Trophoblast cell (in vitro differentiated cells and primary cell): ENCODE measurements at regions not wholly inside any gene's neighbourhood (a gene's known extent, or its start where the extent isn't known, plus 50 kb on each side); places are given as distances from the start of the nearest gene placed in this dataset.
"Not testable (repeated sequence)": the region's sequence is repeated elsewhere in the genome, so short reads cannot be mapped to it uniquely, and the experiment has no call there.

Experiments
- DNase-seq, 2 donors: peaks; one replicate each; pipeline ENCODE4 v3.0.0-alpha.2; 2016
- H2AFZ ChIP-seq: 2 replicates; pipeline ENCODE4 v1.6.1; 2013; ENCODE audit warnings: low read length, moderate library complexity, mild to moderate bottlenecking; ENCODE audit not compliant: insufficient read depth, poor library complexity
- H2AK5ac ChIP-seq: 2 replicates; pipeline ENCODE4 v1.6.1; 2013; ENCODE audit warnings: mild to moderate bottlenecking, low read length
- H2BK120ac ChIP-seq: 2 replicates; pipeline ENCODE4 v1.6.1; 2013; ENCODE audit warnings: low read length, mild to moderate bottlenecking, moderate library complexity; ENCODE audit not compliant: insufficient read depth, poor library complexity
- H2BK12ac ChIP-seq: 2 replicates; pipeline ENCODE4 v1.6.1; 2013; ENCODE audit warnings: mild to moderate bottlenecking, low read length, moderate library complexity
- H2BK5ac ChIP-seq: 2 replicates; pipeline ENCODE4 v1.6.1; 2013; ENCODE audit warnings: low read length, low read depth, moderate library complexity, mild to moderate bottlenecking; ENCODE audit not compliant: poor library complexity
- H3K14ac ChIP-seq: 2 replicates; pipeline ENCODE4 v1.6.1; 2013; ENCODE audit warnings: mild to moderate bottlenecking, low read length
- H3K18ac ChIP-seq: 2 replicates; pipeline ENCODE4 v1.6.1; 2013; ENCODE audit warnings: mild to moderate bottlenecking, low read length
- H3K23ac ChIP-seq: 2 replicates; pipeline ENCODE4 v1.6.1; 2013; ENCODE audit warnings: low read length
- H3K27ac ChIP-seq: 2 replicates; pipeline ENCODE4 v1.5.1; 2013; ENCODE audit warnings: low read depth, mild to moderate bottlenecking, inconsistent platforms, low read length, moderate library complexity
- H3K27me3 ChIP-seq: 2 replicates; pipeline ENCODE4 v1.6.1; 2013; ENCODE audit warnings: inconsistent platforms, mild to moderate bottlenecking, low read length, moderate library complexity; ENCODE audit not compliant: insufficient read depth
- H3K36me3 ChIP-seq, 2 experiments: 1 replicate in 1 of 2; 2 replicates in 1 of 2; pipeline ENCODE4 v1.6.1; 2013; ENCODE audit warnings: low read length in 2 of 2, mild to moderate bottlenecking in 2 of 2, moderate library complexity in 1 of 2; ENCODE audit not compliant: insufficient read depth in 2 of 2, control insufficient read depth in 1 of 2
- H3K4ac ChIP-seq: 2 replicates; pipeline ENCODE4 v1.6.1; 2013; ENCODE audit warnings: low read depth, mild to moderate bottlenecking, low read length, moderate library complexity
- H3K4me1 ChIP-seq, 2 experiments: 1 replicate in 1 of 2; 2 replicates in 1 of 2; pipeline ENCODE4 v1.6.1; 2013; ENCODE audit warnings: low read length in 2 of 2, mild to moderate bottlenecking in 2 of 2, moderate library complexity in 1 of 2; ENCODE audit not compliant: insufficient read depth in 2 of 2, control insufficient read depth in 1 of 2
- H3K4me2 ChIP-seq: 2 replicates; pipeline ENCODE4 v1.6.1; 2013; ENCODE audit warnings: inconsistent platforms, mild to moderate bottlenecking, low read length, moderate library complexity
- H3K4me3 ChIP-seq: 2 replicates; pipeline ENCODE4 v1.5.1; 2013; ENCODE audit warnings: mild to moderate bottlenecking, low read depth, low read length, inconsistent platforms
- H3K79me1 ChIP-seq: one replicate; pipeline ENCODE4 v1.6.1; 2013; ENCODE audit warnings: low read length
- H3K79me2 ChIP-seq: 2 replicates; pipeline ENCODE4 v1.6.1; 2013; ENCODE audit warnings: low read length, mild to moderate bottlenecking; ENCODE audit not compliant: control insufficient read depth, insufficient read depth, poor library complexity
- H3K9ac ChIP-seq: 2 replicates; pipeline ENCODE4 v1.6.1; 2013; ENCODE audit warnings: mild to moderate bottlenecking, low read length
- H3K9me3 ChIP-seq: 2 replicates; pipeline ENCODE4 v1.6.1; 2013; ENCODE audit warnings: low read depth, mild to moderate bottlenecking, control low read depth, inconsistent platforms, low read length; ENCODE audit not compliant: insufficient read depth
- H4K12ac ChIP-seq: 2 replicates; pipeline ENCODE4 v1.6.1; 2013; ENCODE audit warnings: low read depth, mild to moderate bottlenecking, low read length, moderate library complexity
- H4K8ac ChIP-seq: 2 replicates; pipeline ENCODE4 v1.6.1; 2013; ENCODE audit warnings: low read depth, mild to moderate bottlenecking, low read length, moderate library complexity
- H4K91ac ChIP-seq: one replicate; pipeline ENCODE4 v1.6.1; 2013; ENCODE audit warnings: low read depth, mild to moderate bottlenecking, low read length, moderate library complexity
- WGBS: extraction: QIAGEN DNeasy Blood & Tissue Kit; methylation state at CpG from one replicate; pipeline ENCODE4 v1.1.7; 2013; ENCODE audit warnings: missing lambda C conversion rate; ENCODE audit not compliant: insufficient read length, insufficient coverage; ENCODE audit errors: extremely low coverage; 5-methylcytosine and 5-hydroxymethylcytosine counted together

GRCh38 chr2:113330060-113330767 is 51.5 kb upstream of the PAX8 start:
- H3K79me2 ChIP-seq, H3K14ac ChIP-seq, H3K79me1 ChIP-seq, H2AK5ac ChIP-seq, H2BK120ac ChIP-seq, H4K12ac ChIP-seq, H4K8ac ChIP-seq, H3K4me3 ChIP-seq, H3K4me1 ChIP-seq, H3K23ac ChIP-seq, H3K4me2 ChIP-seq, H2AFZ ChIP-seq, H4K91ac ChIP-seq, H3K4ac ChIP-seq, H3K18ac ChIP-seq, H3K9ac ChIP-seq, H2BK12ac ChIP-seq, H3K27ac ChIP-seq, H2BK5ac ChIP-seq, H3K9me3 ChIP-seq, H3K36me3 ChIP-seq, H3K27me3 ChIP-seq: not testable (repeated sequence)
- no CpG with 5 or more reads among the region's 5 CpGs for WGBS
- DNase-seq, result peak in 1 of 2 donors; percentile 35

DNA sequence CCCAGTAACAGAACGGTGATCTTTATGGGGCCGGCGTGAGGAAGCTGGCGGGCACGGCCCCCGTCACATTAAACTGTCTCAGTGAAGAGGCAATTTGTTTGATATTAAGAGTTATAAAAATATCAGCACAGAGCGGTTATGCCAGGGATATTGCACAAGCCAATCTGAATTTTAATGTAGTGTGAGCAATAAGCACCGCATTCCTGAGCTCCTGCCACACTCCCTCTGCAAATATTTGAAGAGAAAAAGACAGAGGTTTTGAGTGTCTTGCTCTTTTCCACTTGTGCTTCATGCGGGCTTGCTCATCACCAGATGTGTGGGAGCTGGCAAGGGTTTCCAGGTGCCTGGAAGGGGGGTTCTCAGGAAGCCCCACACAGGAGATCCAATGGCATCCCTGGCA is 50.3 kb upstream of the PAX8 start:
- not testable (repeated sequence) for H3K4me3 ChIP-seq, H3K4me2 ChIP-seq, H3K9me3 ChIP-seq, H3K4ac ChIP-seq, H3K27ac ChIP-seq, H3K14ac ChIP-seq, H2BK120ac ChIP-seq, H2BK5ac ChIP-seq, H3K4me1 ChIP-seq, H3K23ac ChIP-seq, H3K79me2 ChIP-seq, H3K79me1 ChIP-seq, H3K27me3 ChIP-seq, H3K18ac ChIP-seq, H4K12ac ChIP-seq, H4K8ac ChIP-seq, H4K91ac ChIP-seq, H2AK5ac ChIP-seq, H2BK12ac ChIP-seq, H3K36me3 ChIP-seq, H3K9ac ChIP-seq, H2AFZ ChIP-seq
- WGBS, result no CpG with 5 or more reads among the region's 9 CpGs
- peak in 1 of 2 donors; percentile 7 for DNase-seq

DNA sequence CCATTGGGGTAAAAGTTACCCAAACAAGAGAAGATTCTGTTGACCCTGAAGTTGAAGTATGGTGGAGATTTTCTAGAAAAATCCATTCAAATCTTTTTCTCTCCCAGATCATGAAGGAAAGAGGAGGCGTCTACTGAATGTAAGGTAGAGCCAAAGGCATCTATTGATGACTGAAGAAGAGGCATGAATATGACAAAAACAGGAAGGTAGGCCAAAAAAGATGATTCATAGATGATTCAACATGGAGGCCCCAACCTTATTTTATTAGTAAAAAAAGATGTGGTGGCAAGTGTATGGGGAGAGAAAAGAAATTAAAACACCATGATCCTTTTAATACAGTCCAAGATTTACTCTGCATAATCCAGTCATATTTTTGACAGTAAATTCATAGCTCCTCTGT is 49.9 kb upstream of the PAX8 start:
- not testable (repeated sequence) for H4K91ac ChIP-seq, H3K4me2 ChIP-seq, H2BK120ac ChIP-seq, H3K27ac ChIP-seq, H3K9ac ChIP-seq, H4K8ac ChIP-seq, H3K4ac ChIP-seq, H3K79me1 ChIP-seq, H3K14ac ChIP-seq, H3K4me1 ChIP-seq, H4K12ac ChIP-seq, H3K36me3 ChIP-seq, H3K9me3 ChIP-seq, H2AK5ac ChIP-seq, H3K23ac ChIP-seq, H3K79me2 ChIP-seq, H2AFZ ChIP-seq, DNase-seq, H3K27me3 ChIP-seq, H2BK5ac ChIP-seq, H3K18ac ChIP-seq, H2BK12ac ChIP-seq, H3K4me3 ChIP-seq
- WGBS, result no CpG with 5 or more reads among the region's 1 CpG
